Left ventricle myocardium inferior (tissue), 1 donor: ENCODE measurements at regions not wholly inside any gene's neighbourhood (a gene's known extent, or its start where the extent isn't known, plus 50 kb on each side); places are given as distances from the start of the nearest gene placed in this dataset.

Source experiments
- DNase-seq: peaks from one replicate; pipeline ENCODE4 v3.0.0-alpha.2; 2020
- H3K27ac ChIP-seq: fragments of 200-600 bp; replicated peaks from 2 replicates; pipeline ENCODE4 v1.8.0; 2021
- H3K27me3 ChIP-seq: fragments of 200-600 bp; 2 replicates; pipeline ENCODE4 v1.8.0; 2021; ENCODE audit warnings: low read depth
- H3K36me3 ChIP-seq: fragments of 200-600 bp; 2 replicates; pipeline ENCODE4 v1.8.0; 2021
- H3K4me1 ChIP-seq: fragments of 200-600 bp; 2 replicates; pipeline ENCODE4 v1.8.0; 2021
- H3K4me3 ChIP-seq: fragments of 200-600 bp; 2 replicates; pipeline ENCODE4 v1.8.0; 2021; ENCODE audit warnings: mild to moderate bottlenecking, moderate library complexity
- H3K9me3 ChIP-seq: fragments of 200-600 bp; replicated peaks from 2 replicates; pipeline ENCODE4 v1.8.0; 2021
- CTCF ChIP-seq: fragments of 200-600 bp; IDR thresholded peaks from 2 replicates; pipeline ENCODE4 v1.8.0; 2021; ENCODE audit warnings: antibody characterized with exemption, mild to moderate bottlenecking, borderline replicate concordance
- intact Hi-C: fragments of 100-400 bp; cut with micrococcal nuclease; formaldehyde crosslinking; loops from one replicate; pipeline ENCODE4 v1.11.0; 2022
- donor health status: DM: no; HTN: yes; CAD: no; lungs with severe emphysema.

- intact Hi-C loops: no loop called here
- Histone ChIP-seq H3K4me3 (no peak overlapping the region), H3K36me3 (no peaks in the 10 kb centered on the region), H3K9me3 (no peaks in the 10 kb centered on the region), H3K4me1 (no peaks in the 10 kb centered on the region), H3K27ac (no peak overlapping the region), H3K27me3 (no peaks in the 10 kb centered on the region)
- no peak for TF ChIP-seq CTCF
- DNase-seq: no peak
These were observed 433.1 kb downstream of the ZIC3 start for GRCh38 chrX:137999071-137999470.

DNA sequence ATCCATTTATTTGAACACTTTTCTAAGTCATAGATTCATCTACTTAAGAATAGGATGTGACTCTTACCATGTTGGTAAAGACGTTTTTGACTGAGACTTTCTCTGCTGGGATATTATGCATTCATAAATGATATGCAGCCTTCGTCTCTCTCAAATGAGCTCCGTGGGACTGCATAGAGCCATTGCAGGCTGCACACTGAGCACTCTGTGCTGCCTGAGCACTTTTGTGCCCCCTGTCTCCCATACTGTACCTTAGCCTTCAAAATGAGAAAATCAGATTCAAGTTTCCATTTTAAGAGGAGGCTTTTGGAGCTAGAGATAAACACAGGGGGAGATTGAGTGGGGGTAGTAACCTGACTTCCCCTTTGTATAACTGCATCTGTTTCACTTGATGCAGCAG, 433.6 kb downstream of the ZIC3 start:
- no peak overlapping the region for H3K27ac ChIP-seq
- no peak for DNase-seq
- intact Hi-C loops: no loop called here
- TF ChIP-seq CTCF: no peak
- no peaks in the 10 kb centered on the region for H3K36me3 ChIP-seq
- no peak overlapping the region for H3K4me3 ChIP-seq
- H3K9me3 ChIP-seq: no peaks in the 10 kb centered on the region
- no peaks in the 10 kb centered on the region for H3K27me3 ChIP-seq
- H3K4me1 ChIP-seq: no peaks in the 10 kb centered on the region

DNA sequence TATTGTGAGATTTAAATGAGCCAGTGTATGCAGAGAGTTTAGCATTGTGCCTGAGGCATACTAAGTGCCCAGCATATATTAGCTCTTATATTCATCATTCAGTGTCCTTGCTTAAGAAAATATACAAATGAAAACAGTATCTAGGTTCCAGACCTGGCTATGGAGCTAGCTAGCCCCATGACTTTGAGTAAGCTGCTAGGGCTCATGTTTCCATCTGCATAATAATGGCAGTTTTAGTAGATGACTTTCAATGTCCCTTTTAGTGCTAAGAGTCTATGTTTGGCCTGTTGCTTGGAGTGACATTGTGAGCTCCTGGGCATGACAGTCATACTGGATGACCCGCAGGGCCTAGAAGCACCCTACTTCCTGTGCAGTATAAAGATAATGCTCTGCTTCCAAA, 435.3 kb downstream of the ZIC3 start:
- intact Hi-C loops: no loop called here
- no peaks in the 10 kb centered on the region for H3K9me3 ChIP-seq
- H3K27ac ChIP-seq: no peak overlapping the region
- no peaks in the 10 kb centered on the region for H3K36me3 ChIP-seq
- H3K27me3 ChIP-seq: no peaks in the 10 kb centered on the region
- no peak for DNase-seq
- TF ChIP-seq CTCF: no peak
- H3K4me3 ChIP-seq: no peak overlapping the region
- H3K4me1 ChIP-seq: no peaks in the 10 kb centered on the region

DNA sequence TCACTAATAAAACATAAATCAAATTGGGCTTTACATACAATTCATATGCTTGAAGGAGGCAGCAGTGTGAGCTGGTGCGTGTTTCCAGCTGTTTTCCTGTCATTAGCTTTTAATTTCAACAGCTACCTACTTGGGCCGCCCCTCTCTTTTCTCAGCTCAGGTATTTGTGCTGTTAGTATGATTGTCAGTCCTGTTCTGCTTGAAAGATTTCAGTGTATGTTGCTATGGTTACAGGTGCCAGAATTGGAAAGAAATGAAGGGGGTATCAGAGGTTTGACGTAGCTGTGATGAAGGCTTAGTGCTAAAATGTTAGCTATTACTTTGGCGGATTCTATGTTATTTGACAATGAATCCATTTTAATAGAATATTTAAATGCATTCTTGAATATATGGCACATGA, 440.3 kb downstream of the ZIC3 start:
- intact Hi-C loops: no loop called here
- H3K4me3 ChIP-seq: no peak overlapping the region
- no peak overlapping the region for H3K27ac ChIP-seq
- no peaks in the 10 kb centered on the region for H3K9me3 ChIP-seq
- H3K27me3 ChIP-seq: no peaks in the 10 kb centered on the region
- no peak for TF ChIP-seq CTCF
- no peaks in the 10 kb centered on the region for H3K4me1 ChIP-seq
- no peak for DNase-seq
- no peaks in the 10 kb centered on the region for H3K36me3 ChIP-seq

GRCh38 chrX:138008281-138008680, 442.4 kb downstream of the ZIC3 start:
- no peak overlapping the region for H3K4me3 ChIP-seq
- no peaks in the 10 kb centered on the region for H3K36me3 ChIP-seq
- no peak overlapping the region for H3K27ac ChIP-seq
- intact Hi-C loops: no loop called here
- no peak for TF ChIP-seq CTCF
- no peaks in the 10 kb centered on the region for H3K27me3 ChIP-seq
- no peak for DNase-seq
- no peaks in the 10 kb centered on the region for H3K9me3 ChIP-seq
- no peaks in the 10 kb centered on the region for H3K4me1 ChIP-seq

GRCh38 chrX:138011468-138011867, 445.5 kb downstream of the ZIC3 start:
- TF ChIP-seq CTCF: no peak

More at GRCh38 chrX:138011468-138011867, 445.5 kb downstream of the ZIC3 start:
- Histone ChIP-seq H3K4me1 (no peaks in the 10 kb centered on the region), H3K27ac (no peak overlapping the region), H3K27me3 (no peaks in the 10 kb centered on the region), H3K9me3 (no peaks in the 10 kb centered on the region), H3K36me3 (no peaks in the 10 kb centered on the region), H3K4me3 (no peak overlapping the region)
- intact Hi-C loops: no loop called here
- no peak for DNase-seq
